Aorta (tissue), 5 donors: ENCODE measurements at regions not wholly inside any gene's neighbourhood (a gene's known extent, or its start where the extent isn't known, plus 50 kb on each side); places are given as distances from the start of the nearest gene placed in this dataset.

ENCODE experiments used
- ATAC-seq: fragments of 200-7000 bp; cut with Tn5 transposase; one replicate; pipeline ENCODE4 v1.9.1; 2022; ENCODE audit warnings: moderate library complexity; ENCODE audit not compliant: low FRiP score
- DNase-seq, 2 donors: peaks; one replicate each; pipeline ENCODE4 v3.0.0-alpha.2; 2020
- H3K27ac ChIP-seq, 2 donors: one replicate each; pipeline ENCODE4 v1.5.1; 2013; ENCODE audit warnings: low read length in 2 of 2, mild to moderate bottlenecking in 2 of 2, moderate library complexity in 2 of 2, control low read depth in 1 of 2, inconsistent platforms in 1 of 2, low read depth in 1 of 2
- H3K27me3 ChIP-seq, 2 donors: one replicate each; pipeline ENCODE4 v1.6.1; 2013; ENCODE audit warnings: control low read depth in 1 of 2, low read length in 1 of 2, mild to moderate bottlenecking in 1 of 2, moderate library complexity in 1 of 2; ENCODE audit not compliant: insufficient read depth in 2 of 2, control insufficient read depth in 1 of 2
- H3K36me3 ChIP-seq, 2 donors: one replicate each; pipeline ENCODE4 v1.6.1; 2013; ENCODE audit warnings: control low read depth in 1 of 2, low read length in 1 of 2, mild to moderate bottlenecking in 1 of 2; ENCODE audit not compliant: insufficient read depth in 2 of 2, control insufficient read depth in 1 of 2
- H3K4me1 ChIP-seq, 2 donors: one replicate each; pipeline ENCODE4 v1.6.1; 2013; ENCODE audit warnings: low read length in 2 of 2, control low read depth in 1 of 2, mild to moderate bottlenecking in 1 of 2, moderate library complexity in 1 of 2; ENCODE audit not compliant: insufficient read depth in 2 of 2, control insufficient read depth in 1 of 2
- H3K4me3 ChIP-seq, 2 donors: one replicate each; pipeline ENCODE4 v1.5.1; 2013; ENCODE audit warnings: low read length in 2 of 2, control low read depth in 1 of 2, mild to moderate bottlenecking in 1 of 2
- H3K9me3 ChIP-seq: one replicate; pipeline ENCODE4 v1.6.1; 2013; ENCODE audit warnings: mild to moderate bottlenecking, low read length; ENCODE audit not compliant: control insufficient read depth
- WGBS, 2 donors: extraction: QIAGEN DNeasy Blood & Tissue Kit; methylation state at CpG; one replicate each; pipeline ENCODE4 v1.1.7; 2013; 5-methylcytosine and 5-hydroxymethylcytosine counted together
- intact Hi-C, 2 donors: fragments of 100-400 bp; cut with DNase I; formaldehyde crosslinking; loops; one replicate each; pipeline versions ENCODE4 v1.14.2 to v1.15.0; 2022
- donor health status: healthy with polysubstance abuse.
- donor health status: Bipolar disorder and iron deficiency.
- donor health status: DM: no; HTN: no; CAD: no.
- donor health status: DM: no; HTN: no; CAD: no.
- donor health status: DM: yes; HTN: yes; CAD: no.

DNA sequence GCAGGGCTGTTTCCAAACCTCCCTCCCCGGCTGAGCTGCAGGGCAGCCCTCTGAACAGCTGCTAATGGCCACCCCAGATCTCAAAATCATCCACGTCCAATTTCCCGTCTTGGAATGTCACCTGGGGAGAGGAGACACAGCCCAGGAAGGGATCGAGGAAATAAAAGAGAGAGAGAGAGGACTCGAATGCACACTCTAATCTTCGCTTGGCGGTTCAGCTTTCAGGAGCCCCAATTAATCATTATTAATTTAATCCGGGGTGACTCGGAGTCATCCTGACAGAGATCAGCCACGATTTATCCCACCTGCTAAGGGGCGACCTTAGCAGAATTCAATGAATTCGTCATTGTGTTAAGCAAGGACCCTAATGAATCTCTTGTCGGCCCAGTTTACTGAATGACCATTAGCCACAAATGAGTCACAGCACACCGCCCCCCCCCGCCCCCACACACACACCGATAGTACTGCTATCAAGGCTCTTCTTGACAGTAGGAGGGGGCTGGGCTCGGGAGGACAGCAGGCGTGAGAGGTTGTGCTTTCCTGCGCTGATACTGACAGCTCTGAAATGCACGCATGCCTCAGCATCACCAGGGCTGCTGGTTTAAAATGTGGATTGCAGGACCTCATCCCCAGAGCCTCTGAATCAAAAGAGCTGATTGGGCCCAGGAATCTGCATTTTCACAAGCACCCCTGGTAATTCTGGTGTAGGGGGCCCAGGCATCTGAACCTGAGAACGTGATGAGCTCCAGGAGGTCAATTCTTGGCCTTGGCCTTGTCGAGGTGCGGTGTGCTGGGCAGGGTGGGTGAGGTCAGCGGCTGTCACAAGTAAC lies 190.0 kb upstream of the CIBAR2 start:
- no peak overlapping the region for H3K27ac ChIP-seq
- DNase-seq (no peak), ATAC-seq (no peak)
- H3K4me3 ChIP-seq = no peak overlapping the region
- intact Hi-C loops = loop anchor here in 1 of 2 donors (5.0 to 10.0 kb wide), 2 partner anchors 123 to 415 kb away; no protein-coding TSS in a partner anchor
- 76 to 81% methylated on average over 24 of the region's 24 CpGs for WGBS, 2 donors
- H3K36me3 ChIP-seq = no peaks in the 10 kb centered on the region
- H3K9me3 ChIP-seq = no peaks in the 10 kb centered on the region
- no peaks in the 10 kb centered on the region for H3K4me1 ChIP-seq
- no peaks in the 10 kb centered on the region for H3K27me3 ChIP-seq

DNA sequence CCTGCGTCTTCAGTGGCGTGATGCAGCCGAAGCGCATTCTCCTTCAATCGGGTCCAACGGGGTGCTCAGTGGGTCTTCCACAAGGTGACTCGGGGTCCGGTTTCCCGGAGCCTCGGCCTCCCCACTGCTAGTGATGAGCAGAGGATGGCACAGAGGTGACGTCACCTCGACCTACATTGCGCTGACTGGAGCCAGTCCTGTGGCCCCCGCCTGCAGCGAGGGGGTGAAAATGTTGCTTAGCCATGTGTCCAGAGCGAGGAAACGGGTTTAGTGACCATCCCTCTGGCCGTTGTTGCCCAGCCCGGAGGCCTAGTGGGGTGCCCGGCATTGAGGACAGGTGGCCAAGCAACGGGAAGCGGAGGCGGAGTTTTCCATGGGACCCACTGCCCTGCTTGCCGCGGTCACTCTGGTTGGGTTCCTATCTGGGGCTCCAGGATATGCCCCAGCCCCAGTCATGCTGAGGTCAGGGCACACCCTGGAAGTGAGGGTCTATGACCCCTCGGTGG lies 190.6 kb upstream of the CIBAR2 start:
- DNase-seq (no peak), ATAC-seq (no peak)
- intact Hi-C loops = loop anchor here (1.0 to 10.0 kb wide), 3 partner anchors 122 to 415 kb away; no protein-coding TSS in a partner anchor
- Histone ChIP-seq H3K9me3 (no peaks in the 10 kb centered on the region), H3K4me1 (no peaks in the 10 kb centered on the region), H3K27ac (no peak overlapping the region), H3K27me3 (no peaks in the 10 kb centered on the region), H3K36me3 (no peaks in the 10 kb centered on the region), H3K4me3 (no peak overlapping the region)
- WGBS, 2 donors = 64% methylated on average over 25 to 26 of the region's 26 CpGs

GRCh38 chr16:85303354-85303883 lies 191.1 kb upstream of the CIBAR2 start:
- WGBS, 2 donors = 44 to 46% methylated on average over 35 to 36 of the region's 36 CpGs
- no peaks in the 10 kb centered on the region for H3K36me3 ChIP-seq
- intact Hi-C loops = loop anchor here (1.0 to 10.0 kb wide), 3 partner anchors 121 to 415 kb away; no protein-coding TSS in a partner anchor
- no peaks in the 10 kb centered on the region for H3K4me1 ChIP-seq
- ATAC-seq (peak; percentile 66), DNase-seq (peak; percentile 80 to 91)
- no peaks in the 10 kb centered on the region for H3K9me3 ChIP-seq
- H3K27me3 ChIP-seq = no peaks in the 10 kb centered on the region
- H3K27ac ChIP-seq = no peak overlapping the region
- no peak overlapping the region for H3K4me3 ChIP-seq

- Histone ChIP-seq H3K27me3 (no peaks in the 10 kb centered on the region), H3K36me3 (no peaks in the 10 kb centered on the region), H3K9me3 (no peaks in the 10 kb centered on the region), H3K4me3 (no peak overlapping the region), H3K4me1 (no peaks in the 10 kb centered on the region), H3K27ac (no peak overlapping the region)
- ATAC-seq (no peak), DNase-seq (no peak)
- WGBS, 2 donors = 79 to 83% methylated on average over 9 of the region's 9 CpGs
- intact Hi-C loops = loop anchor here in 1 of 2 donors (5.0 to 10.0 kb wide), 2 partner anchors 120 to 413 kb away; no protein-coding TSS in a partner anchor
Measured at GRCh38 chr16:85304337-85304736, 192.1 kb upstream of the CIBAR2 start.

DNA sequence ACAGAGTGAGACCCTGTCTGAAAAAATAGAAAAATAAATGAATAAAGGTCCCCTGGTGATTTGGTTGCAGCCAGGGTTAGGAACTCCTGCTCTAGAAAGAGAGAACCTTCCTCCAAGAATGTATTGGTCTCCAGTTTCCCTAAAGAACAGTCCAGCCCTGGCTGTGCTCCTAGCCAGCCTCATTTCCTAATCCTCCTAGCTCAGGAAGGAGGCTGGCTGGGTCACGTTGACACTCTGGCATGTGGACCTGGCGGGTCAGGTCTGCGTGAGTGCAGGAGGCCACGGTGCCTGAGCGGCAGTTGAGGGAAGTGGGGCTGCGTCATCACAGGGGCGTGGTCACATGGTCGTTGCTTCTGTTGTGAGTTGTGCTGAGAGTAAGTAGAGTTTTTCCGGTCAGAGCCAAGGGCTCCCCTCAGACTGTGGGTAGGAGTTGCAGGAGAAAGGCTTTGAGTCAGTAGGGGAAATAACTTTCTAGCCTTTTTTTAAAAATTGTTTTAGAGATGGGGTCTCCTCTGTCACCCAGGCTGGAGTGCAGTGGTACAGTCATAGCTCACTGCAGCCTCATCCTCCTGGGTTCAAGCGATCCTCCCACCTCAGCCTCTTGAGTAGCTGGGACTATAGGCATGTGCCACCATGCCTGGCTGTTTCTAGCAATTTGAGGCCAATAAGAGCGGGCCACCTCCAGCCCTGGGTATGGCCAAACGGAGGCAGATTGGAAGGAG lies 194.0 kb upstream of the CIBAR2 start:
- 37% methylated on average over 12 of the region's 12 CpGs for WGBS, 2 donors
- Histone ChIP-seq H3K9me3 (no peaks in the 10 kb centered on the region), H3K27ac (no peak overlapping the region), H3K36me3 (no peaks in the 10 kb centered on the region), H3K4me1 (no peaks in the 10 kb centered on the region), H3K4me3 (no peak overlapping the region), H3K27me3 (no peaks in the 10 kb centered on the region)
- intact Hi-C loops = loop anchor here in 1 of 2 donors (5.0 to 10.0 kb wide), 2 partner anchors 119 to 306 kb away; partner anchors contain the start of gene GSE1
- peak; percentile 84 for ATAC-seq
- peak; percentile 96 to 97 for DNase-seq

GRCh38 chr16:85306793-85307551 lies 194.7 kb upstream of the CIBAR2 start:
- ATAC-seq (no peak), DNase-seq (no peak)
- H3K27me3 ChIP-seq = no peaks in the 10 kb centered on the region
- H3K4me1 ChIP-seq = no peaks in the 10 kb centered on the region
- H3K27ac ChIP-seq = no peak overlapping the region
- 88 to 90% methylated on average over 14 to 19 of the region's 19 CpGs for WGBS, 2 donors
- H3K9me3 ChIP-seq = no peaks in the 10 kb centered on the region
- intact Hi-C loops = loop anchor here in 1 of 2 donors (5.0 to 10.0 kb wide), 2 partner anchors 118 to 305 kb away; partner anchors contain the start of gene GSE1
- H3K4me3 ChIP-seq = no peak overlapping the region
- H3K36me3 ChIP-seq = no peaks in the 10 kb centered on the region

DNA sequence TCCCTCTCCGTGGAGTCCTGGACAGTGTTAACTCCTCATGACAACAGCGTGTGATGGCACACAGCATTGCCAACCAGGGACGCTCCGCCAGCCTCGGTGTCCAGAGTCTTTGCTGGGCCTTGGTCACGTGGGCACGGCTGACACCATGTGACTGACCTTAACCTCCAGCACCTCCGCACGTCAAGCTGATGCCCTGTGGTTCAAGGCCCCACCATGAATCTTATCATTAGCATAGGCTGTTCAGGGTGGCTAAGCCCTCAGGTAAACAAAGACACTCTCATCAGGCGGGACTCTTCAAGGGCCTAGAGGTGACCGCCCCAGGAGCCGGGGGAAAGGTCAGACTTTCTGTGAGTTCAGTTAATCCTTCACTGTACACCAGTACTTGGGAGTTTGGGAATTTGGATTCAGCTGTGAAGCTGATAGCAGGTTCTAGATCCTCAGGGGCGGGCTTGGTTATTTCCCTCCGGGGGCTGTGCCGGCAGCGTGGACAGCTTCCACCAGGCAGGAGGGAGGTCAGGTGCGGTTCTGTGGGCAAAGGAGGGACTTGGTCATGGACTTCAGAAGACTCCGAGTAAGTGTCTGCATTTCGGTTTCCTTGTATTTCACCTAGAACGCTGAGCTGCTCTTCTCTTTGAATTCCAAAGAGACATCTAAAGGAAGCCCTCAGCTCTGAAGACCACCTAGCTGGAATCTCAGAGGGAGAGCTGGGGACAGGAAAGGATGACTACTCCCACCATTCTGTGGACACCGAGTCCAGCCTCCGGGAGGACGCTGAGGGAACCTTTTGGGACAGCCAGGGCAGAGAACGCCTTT lies 195.5 kb upstream of the CIBAR2 start:
- ATAC-seq (no peak), DNase-seq (no peak)
- Histone ChIP-seq H3K27ac (no peak overlapping the region), H3K9me3 (no peaks in the 10 kb centered on the region), H3K36me3 (no peaks in the 10 kb centered on the region), H3K27me3 (no peaks in the 10 kb centered on the region), H3K4me1 (no peaks in the 10 kb centered on the region), H3K4me3 (no peak overlapping the region)
- intact Hi-C loops = loop anchor here in 1 of 2 donors (5.0 to 10.0 kb wide), 2 partner anchors 117 to 305 kb away; partner anchors contain the start of gene GSE1
- WGBS, 2 donors = 93% methylated on average over 24 of the region's 24 CpGs
